DND-41 (cell line): ENCODE measurements at regions not wholly inside any gene's neighbourhood (a gene's known extent, or its start where the extent isn't known, plus 50 kb on each side); places are given as distances from the start of the nearest gene placed in this dataset.

Source experiments
- ATAC-seq: fragments of 200-7000 bp; cut with Tn5 transposase; 3 replicates; pipeline ENCODE4 v1.9.1; 2021; ENCODE audit warnings: low read depth; ENCODE audit not compliant: insufficient read depth
- DNase-seq: peaks from one replicate; pipeline ENCODE4 v3.0.0-alpha.2; 2020
- H2AFZ ChIP-seq: 2 replicates; pipeline ENCODE4 v1.6.0; 2012; ENCODE audit warnings: low read depth, low read length
- H3K27ac ChIP-seq: 2 replicates; pipeline ENCODE4 v1.5.1; 2012; ENCODE audit warnings: low read length, inconsistent platforms
- H3K27me3 ChIP-seq: fragments of 200-600 bp; sonication (generic); 2 replicates; pipeline ENCODE4 v1.6.0; 2012; ENCODE audit warnings: low read length, mild to moderate bottlenecking, inconsistent platforms; ENCODE audit not compliant: insufficient read depth, poor library complexity
- H3K36me3 ChIP-seq: 2 replicates; pipeline ENCODE4 v1.5.1; 2012; ENCODE audit warnings: low read length, inconsistent platforms; ENCODE audit not compliant: insufficient read depth
- H3K4me1 ChIP-seq: 2 replicates; pipeline ENCODE4 v1.5.1; 2012; ENCODE audit warnings: mild to moderate bottlenecking, low read length; ENCODE audit not compliant: insufficient read depth
- H3K4me2 ChIP-seq: 2 replicates; pipeline ENCODE4 v1.6.0; 2012; ENCODE audit warnings: mild to moderate bottlenecking, moderate library complexity, low read length, inconsistent platforms; ENCODE audit not compliant: insufficient read depth
- H3K4me3 ChIP-seq, 2 experiments: fragments of 200-600 bp in 1 of 2; shearing (Covaris generic) in 1 of 2; 2 replicates each; pipeline ENCODE4 v1.5.1; 2012 to 2016; ENCODE audit warnings: inconsistent platforms in 2 of 2, low read length in 2 of 2, mild to moderate bottlenecking in 2 of 2, low read depth in 1 of 2, moderate library complexity in 1 of 2
- H3K79me2 ChIP-seq: 2 replicates; pipeline ENCODE4 v1.6.0; 2012; ENCODE audit warnings: low read length, inconsistent platforms; ENCODE audit not compliant: insufficient read depth
- H3K9ac ChIP-seq: 2 replicates; pipeline ENCODE4 v1.6.0; 2012; ENCODE audit warnings: low read depth, mild to moderate bottlenecking, inconsistent platforms, low read length, moderate library complexity
- H3K9me3 ChIP-seq: 2 replicates; pipeline ENCODE4 v1.5.1; 2012; ENCODE audit warnings: low read length, moderate library complexity, mild to moderate bottlenecking, inconsistent platforms; ENCODE audit not compliant: insufficient read depth, severe bottlenecking
- H4K20me1 ChIP-seq: 2 replicates; pipeline ENCODE4 v1.6.0; 2012; ENCODE audit warnings: low read length; ENCODE audit not compliant: insufficient read depth
- EZH2 ChIP-seq: IDR thresholded peaks from 3 replicates; pipeline ENCODE4 v1.6.1; 2012; ENCODE audit warnings: borderline replicate concordance, low read depth, mild to moderate bottlenecking, moderate library complexity, low read length, inconsistent platforms; ENCODE audit not compliant: severe bottlenecking
- TF ChIP-seq, protein P1 (sequence below): IDR thresholded peaks from 2 replicates; pipeline ENCODE4 v1.5.1; 2012; ENCODE audit warnings: borderline replicate concordance, low read length, moderate library complexity, mild to moderate bottlenecking; ENCODE audit not compliant: poor library complexity, severe bottlenecking; ENCODE audit errors: extremely low read depth

DNA sequence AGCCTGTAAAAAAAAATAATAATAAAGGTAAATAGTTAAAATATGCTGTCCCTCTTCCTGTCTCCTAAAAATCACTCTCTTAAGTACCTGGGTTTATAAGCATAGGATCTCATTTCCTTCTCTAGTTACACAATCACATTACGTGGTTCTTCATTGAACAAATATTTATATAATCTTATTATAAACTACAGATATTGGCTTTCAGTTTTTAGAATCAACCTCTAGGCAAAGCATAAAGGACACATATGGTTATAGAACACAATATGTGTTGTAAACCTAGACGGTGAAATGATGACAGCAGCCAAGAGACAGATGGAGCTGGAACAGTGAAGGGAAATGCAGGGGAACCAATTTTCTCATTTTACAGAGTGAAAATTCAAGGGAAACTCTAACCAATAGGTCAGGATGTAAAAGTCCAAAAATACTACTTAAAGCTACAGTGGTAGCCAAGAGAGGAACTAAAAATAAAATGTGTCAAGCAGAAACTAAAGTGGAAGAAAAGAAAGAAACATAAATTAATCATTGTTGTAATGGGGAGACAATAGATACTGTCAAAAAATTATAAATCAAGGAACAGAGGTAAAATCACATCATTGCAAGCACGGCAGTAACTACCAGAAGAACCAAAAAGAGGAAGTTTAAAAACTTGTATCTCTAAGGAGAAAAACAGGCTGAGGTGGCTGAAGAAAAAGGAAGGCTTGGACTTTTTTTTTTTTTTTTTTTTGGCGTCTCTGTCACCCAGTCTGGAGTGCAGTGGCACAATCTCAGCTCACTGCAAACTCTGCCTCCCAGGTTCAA lies 82.8 kb upstream of the CDYL start:
- no peak overlapping the region for H3K4me3 ChIP-seq
- no peak overlapping the region for H2AFZ ChIP-seq
- H3K36me3 ChIP-seq: no peaks in the 10 kb centered on the region
- ATAC-seq: no peak
- no peaks in the 10 kb centered on the region for H3K27me3 ChIP-seq
- TF ChIP-seq EZH2: no peak
- TF ChIP-seq, protein P1, sequence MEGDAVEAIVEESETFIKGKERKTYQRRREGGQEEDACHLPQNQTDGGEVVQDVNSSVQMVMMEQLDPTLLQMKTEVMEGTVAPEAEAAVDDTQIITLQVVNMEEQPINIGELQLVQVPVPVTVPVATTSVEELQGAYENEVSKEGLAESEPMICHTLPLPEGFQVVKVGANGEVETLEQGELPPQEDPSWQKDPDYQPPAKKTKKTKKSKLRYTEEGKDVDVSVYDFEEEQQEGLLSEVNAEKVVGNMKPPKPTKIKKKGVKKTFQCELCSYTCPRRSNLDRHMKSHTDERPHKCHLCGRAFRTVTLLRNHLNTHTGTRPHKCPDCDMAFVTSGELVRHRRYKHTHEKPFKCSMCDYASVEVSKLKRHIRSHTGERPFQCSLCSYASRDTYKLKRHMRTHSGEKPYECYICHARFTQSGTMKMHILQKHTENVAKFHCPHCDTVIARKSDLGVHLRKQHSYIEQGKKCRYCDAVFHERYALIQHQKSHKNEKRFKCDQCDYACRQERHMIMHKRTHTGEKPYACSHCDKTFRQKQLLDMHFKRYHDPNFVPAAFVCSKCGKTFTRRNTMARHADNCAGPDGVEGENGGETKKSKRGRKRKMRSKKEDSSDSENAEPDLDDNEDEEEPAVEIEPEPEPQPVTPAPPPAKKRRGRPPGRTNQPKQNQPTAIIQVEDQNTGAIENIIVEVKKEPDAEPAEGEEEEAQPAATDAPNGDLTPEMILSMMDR: no peak
- H3K4me2 ChIP-seq: no peak overlapping the region
- H3K9me3 ChIP-seq: no peaks in the 10 kb centered on the region
- H3K9ac ChIP-seq: no peak overlapping the region
- no peak overlapping the region for H3K27ac ChIP-seq
- no peaks in the 10 kb centered on the region for H4K20me1 ChIP-seq
- H3K79me2 ChIP-seq: no peaks in the 10 kb centered on the region
- DNase-seq: no peak
- no peaks in the 10 kb centered on the region for H3K4me1 ChIP-seq

- Histone ChIP-seq H3K36me3 (no peaks in the 10 kb centered on the region), H3K4me2 (no peak overlapping the region), H3K4me3 (no peak overlapping the region), H2AFZ (no peak overlapping the region), H3K27me3 (no peaks in the 10 kb centered on the region), H3K9me3 (no peaks in the 10 kb centered on the region), H3K79me2 (no peaks in the 10 kb centered on the region), H3K4me1 (no peaks in the 10 kb centered on the region), H3K9ac (no peak overlapping the region), H3K27ac (no peak overlapping the region), H4K20me1 (no peaks in the 10 kb centered on the region)
- ATAC-seq: no peak
- TF ChIP-seq, protein P1: no peak
- TF ChIP-seq EZH2: no peak
- DNase-seq: no peak
These were observed 83.5 kb upstream of the CDYL start for GRCh38 chr6:4692664-4693063.

DNA sequence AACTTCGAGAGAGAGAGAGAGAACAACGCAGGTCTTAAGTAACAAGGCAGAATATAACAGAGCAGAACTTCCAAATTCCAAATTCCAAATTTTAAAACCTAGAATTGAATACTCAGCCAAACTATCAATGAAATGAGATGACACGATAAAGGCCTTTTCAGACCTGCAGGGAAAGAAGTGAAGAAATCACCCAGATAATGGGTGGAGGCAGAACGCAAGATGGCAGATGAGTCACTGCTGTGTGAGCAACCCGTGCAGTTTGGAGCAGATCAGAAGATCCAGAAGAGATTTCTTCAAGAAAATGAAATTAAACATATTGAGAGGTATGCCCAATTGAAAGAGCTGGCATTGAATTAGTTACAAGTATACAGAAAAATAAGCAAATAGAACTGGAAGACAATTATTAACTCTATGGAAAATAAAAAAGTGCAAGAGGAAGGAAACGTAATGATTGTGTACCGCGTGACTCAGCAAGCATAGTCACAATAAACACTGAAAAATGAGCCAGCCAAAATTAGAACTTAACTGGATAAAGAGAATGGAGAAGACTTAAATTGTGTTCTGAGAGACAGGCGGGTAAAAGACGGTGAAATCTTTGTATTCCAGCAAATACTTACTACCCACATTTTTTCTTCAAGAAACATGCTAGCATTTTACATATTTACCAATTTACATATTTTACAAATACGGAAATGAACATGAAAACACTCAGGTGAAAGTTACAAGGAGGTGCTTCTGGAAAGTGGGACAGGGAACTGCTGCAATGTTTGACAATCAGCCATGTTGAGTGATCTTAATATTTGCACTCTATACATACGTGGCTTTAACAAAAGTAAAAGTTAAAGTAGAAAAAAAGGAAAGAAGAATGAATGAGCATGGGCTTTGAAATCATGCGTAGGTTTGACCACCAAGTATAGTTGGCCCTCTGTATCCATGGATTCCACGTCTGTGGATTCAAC lies 87.9 kb upstream of the CDYL start:
- H3K27me3 ChIP-seq: no peaks in the 10 kb centered on the region
- H3K4me1 ChIP-seq: no peaks in the 10 kb centered on the region
- no peak for TF ChIP-seq EZH2
- TF ChIP-seq, protein P1: no peak
- H3K9ac ChIP-seq: no peak overlapping the region
- no peaks in the 10 kb centered on the region for H3K36me3 ChIP-seq
- no peaks in the 10 kb centered on the region for H3K9me3 ChIP-seq
- H3K27ac ChIP-seq: no peak overlapping the region
- no peak for DNase-seq
- no peak overlapping the region for H2AFZ ChIP-seq
- no peak for ATAC-seq
- no peak overlapping the region for H3K4me3 ChIP-seq
- no peak overlapping the region for H3K4me2 ChIP-seq
- H4K20me1 ChIP-seq: no peaks in the 10 kb centered on the region
- no peaks in the 10 kb centered on the region for H3K79me2 ChIP-seq
